Sigmoid colon (tissue), 4 donors: ENCODE measurements at regions not wholly inside any gene's neighbourhood (a gene's known extent, or its start where the extent isn't known, plus 50 kb on each side); places are given as distances from the start of the nearest gene placed in this dataset.

Experiments
- CTCF ChIP-seq, 4 experiments: fragments of 450-650 bp in 3 of 4; fragments of 200-600 bp in 1 of 4; IDR thresholded peaks; one replicate each; pipeline ENCODE4 v1.5.1; 2016 to 2019; ENCODE audit warnings: antibody characterized with exemption in 4 of 4, mild to moderate bottlenecking in 3 of 4, moderate library complexity in 2 of 4
- EP300 ChIP-seq, 4 donors: sonication (generic); formaldehyde crosslinking; IDR thresholded peaks; one replicate each; pipeline ENCODE4 v1.6.1; 2017; ENCODE audit warnings: antibody characterized with exemption in 4 of 4
- POLR2AphosphoS5 ChIP-seq, 4 donors: sonication (generic); formaldehyde crosslinking; IDR thresholded peaks; one replicate each; pipeline ENCODE4 v1.6.1; 2017; ENCODE audit warnings: antibody characterized with exemption in 4 of 4

- no peak for TF ChIP-seq CTCF (IDR thresholded peaks at IDR 0.05)
- TF ChIP-seq EP300 (IDR thresholded peaks at IDR 0.05), result no peak
- TF ChIP-seq POLR2AphosphoS5 (IDR thresholded peaks at IDR 0.05), result no peak
Observed at GRCh38 chr1:9486466-9487140, 52.7 kb upstream of the SLC25A33 start.
